Spleen (tissue), 11 donors: ENCODE measurements at regions not wholly inside any gene's neighbourhood (a gene's known extent, or its start where the extent isn't known, plus 50 kb on each side); places are given as distances from the start of the nearest gene placed in this dataset.
A peak's percentile ranks its signal among the peaks of the same experiment; 100 is the strongest.

Source experiments
- DNase-seq: peaks from one replicate; pipeline ENCODE4 v3.0.0-alpha.2; 2020
- H3K27ac ChIP-seq, 8 donors: fragments of 200-600 bp; sonication (generic) in 7 of 8; 1 replicate in 4 of 8; 2 replicates in 4 of 8; pipeline versions ENCODE4 v1.5.0 to v1.8.0; 2016 to 2021; ENCODE audit warnings: inconsistent platforms in 4 of 8, mild to moderate bottlenecking in 4 of 8, moderate library complexity in 1 of 8
- H3K27me3 ChIP-seq, 7 donors: fragments of 200-600 bp; sonication (generic) in 6 of 7; replicated peaks in 1 of 7; 1 replicate in 4 of 7; 2 replicates in 3 of 7; pipeline versions ENCODE4 v1.5.0 to v1.8.0; 2016 to 2021; ENCODE audit warnings: inconsistent platforms in 3 of 7, mild to moderate bottlenecking in 1 of 7
- H3K36me3 ChIP-seq, 6 donors: fragments of 200-600 bp; sonication (generic) in 5 of 6; 1 replicate in 4 of 6; 2 replicates in 2 of 6; pipeline versions ENCODE4 v1.5.0 to v1.8.0; 2016 to 2021; ENCODE audit warnings: inconsistent platforms in 2 of 6
- H3K4me1 ChIP-seq, 6 donors: fragments of 200-600 bp; sonication (generic) in 5 of 6; 1 replicate in 3 of 6; 2 replicates in 3 of 6; pipeline versions ENCODE4 v1.5.0 to v1.8.0; 2016 to 2021; ENCODE audit warnings: inconsistent platforms in 3 of 6
- H3K4me3 ChIP-seq, 8 donors: fragments of 200-600 bp; sonication (generic) in 7 of 8; 1 replicate in 4 of 8; 2 replicates in 4 of 8; pipeline versions ENCODE4 v1.5.0 to v1.8.0; 2016 to 2021; ENCODE audit warnings: inconsistent platforms in 4 of 8, mild to moderate bottlenecking in 4 of 8, moderate library complexity in 2 of 8
- H3K9me3 ChIP-seq, 8 donors: fragments of 200-600 bp; sonication (generic) in 7 of 8; 1 replicate in 4 of 8; 2 replicates in 4 of 8; pipeline versions ENCODE4 v1.5.0 to v1.8.0; 2016 to 2021; ENCODE audit warnings: inconsistent platforms in 4 of 8
- CTCF ChIP-seq, 11 experiments: fragments of 200-600 bp in 7 of 11; fragments of 450-650 bp in 4 of 11; sonication (generic) in 4 of 11; IDR thresholded peaks in 8 of 11; conservative IDR thresholded peaks in 3 of 11; 1 replicate in 7 of 11; 2 replicates in 4 of 11; pipeline versions ENCODE4 v1.4.0 to v1.8.0; 2016 to 2021; ENCODE audit warnings: antibody characterized with exemption in 11 of 11, inconsistent platforms in 4 of 11, mild to moderate bottlenecking in 1 of 11
- POLR2A ChIP-seq, 3 donors: fragments of 450-650 bp; IDR thresholded peaks; one replicate each; pipeline ENCODE4 v1.5.1; 2017; ENCODE audit warnings: antibody characterized with exemption in 3 of 3, mild to moderate bottlenecking in 1 of 3
- POLR2AphosphoS5 ChIP-seq, 3 donors: sonication (generic); formaldehyde crosslinking; IDR thresholded peaks; one replicate each; pipeline ENCODE4 v1.5.1; 2017; ENCODE audit warnings: antibody characterized with exemption in 3 of 3
- WGBS, 5 donors: extraction: QIAGEN DNeasy Blood & Tissue Kit in 3 of 5; methylation state at CpG; one replicate each; pipeline versions ENCODE4 v1.1.5 to v1.1.7; 2013 to 2018; 5-methylcytosine and 5-hydroxymethylcytosine counted together
- intact Hi-C: fragments of 100-400 bp; cut with DNase I; formaldehyde crosslinking; loops from one replicate; pipeline ENCODE4 v1.15.0; 2023; ENCODE audit warnings: low total_unique reads
- donor health status: healthy with polysubstance abuse.
- donor health status: DM: no; HTN: no; CAD: no; lungs with moderate emphysema.
- donor health status: DM: no; HTN: no; CAD: no.
- donor health status: Bipolar disorder and iron deficiency.
- donor health status: healthy.
- donor health status: DM: no; HTN: no; CAD: no.
- donor health status: DM: yes; HTN: yes; CAD: no.

- WGBS, 5 donors, result 65 to 84% (median 70%) methylated on average over 6 of the region's 6 CpGs
- TF ChIP-seq POLR2AphosphoS5 (IDR thresholded peaks at IDR 0.05) (no peak), POLR2A (IDR thresholded peaks at IDR 0.05) (no peak)
Observed at GRCh38 chr12:42819846-42820245, 230.3 kb upstream of the PRICKLE1 start.

GRCh38 chr12:42815068-42815467, 225.5 kb upstream of the PRICKLE1 start:
- no peak for DNase-seq
- WGBS, 5 donors, result 69 to 78% (median 74%) methylated on average over 2 of the region's 2 CpGs
- no peak overlapping the region for H3K27ac ChIP-seq
- no peaks in the 10 kb centered on the region for H3K36me3 ChIP-seq
- no peaks in the 10 kb centered on the region for H3K27me3 ChIP-seq
- no peaks in the 10 kb centered on the region for H3K4me1 ChIP-seq
- intact Hi-C loops, result no loop called here
- no peak for TF ChIP-seq POLR2A (IDR thresholded peaks at IDR 0.05)
- H3K4me3 ChIP-seq, result no peak overlapping the region
- H3K9me3 ChIP-seq, result no peaks in the 10 kb centered on the region

More at GRCh38 chr12:42819846-42820245, 230.3 kb upstream of the PRICKLE1 start:
- H3K27me3 ChIP-seq, result no peaks in the 10 kb centered on the region
- intact Hi-C loops, result no loop called here
- H3K36me3 ChIP-seq, result no peaks in the 10 kb centered on the region
- DNase-seq, result no peak
- peaks cover 0 to 10% (median 4%) of the 10 kb centered on the region in 8 donors for H3K9me3 ChIP-seq
- no peak overlapping the region for H3K4me3 ChIP-seq
- no peaks in the 10 kb centered on the region for H3K4me1 ChIP-seq
- no peak overlapping the region for H3K27ac ChIP-seq

GRCh38 chr12:42812871-42813270, 223.3 kb upstream of the PRICKLE1 start:
- Histone ChIP-seq H3K36me3 (no peaks in the 10 kb centered on the region), H3K9me3 (no peaks in the 10 kb centered on the region), H3K27me3 (no peaks in the 10 kb centered on the region), H3K27ac (no peak overlapping the region), H3K4me3 (no peak overlapping the region), H3K4me1 (no peaks in the 10 kb centered on the region)
- intact Hi-C loops, result no loop called here
- WGBS, 5 donors, result 55 to 74% (median 68%) methylated on average over 3 of the region's 3 CpGs
- TF ChIP-seq POLR2AphosphoS5 (IDR thresholded peaks at IDR 0.05) (no peak), CTCF (IDR thresholded peaks at IDR 0.05 in 8 of 11, conservative IDR thresholded peaks at IDR 0.05 in 3 of 11) (no peak), POLR2A (IDR thresholded peaks at IDR 0.05) (no peak)
- DNase-seq, result no peak

GRCh38 chr12:42812086-42812485, 222.5 kb upstream of the PRICKLE1 start:
- TF ChIP-seq POLR2AphosphoS5 (IDR thresholded peaks at IDR 0.05), result no peak
- no peak for TF ChIP-seq POLR2A (IDR thresholded peaks at IDR 0.05)
- TF ChIP-seq CTCF (IDR thresholded peaks at IDR 0.05 in 8 of 11, conservative IDR thresholded peaks at IDR 0.05 in 3 of 11), result no peak
- Histone ChIP-seq H3K4me3 (no peak overlapping the region), H3K4me1 (no peaks in the 10 kb centered on the region), H3K9me3 (no peaks in the 10 kb centered on the region), H3K36me3 (no peaks in the 10 kb centered on the region), H3K27me3 (no peaks in the 10 kb centered on the region), H3K27ac (peak overlapping the region in 1 of 8 donors; percentile 10)
- intact Hi-C loops, result no loop called here
- no peak for DNase-seq

GRCh38 chr12:42810006-42810405, 220.5 kb upstream of the PRICKLE1 start:
- WGBS, 5 donors, result 63 to 70% (median 68%) methylated on average over 3 of the region's 3 CpGs

More at GRCh38 chr12:42810006-42810405, 220.5 kb upstream of the PRICKLE1 start:
- no peak overlapping the region for H3K4me3 ChIP-seq
- no peaks in the 10 kb centered on the region for H3K4me1 ChIP-seq
- DNase-seq, result no peak
- TF ChIP-seq POLR2AphosphoS5 (IDR thresholded peaks at IDR 0.05) (no peak), POLR2A (IDR thresholded peaks at IDR 0.05) (no peak), CTCF (IDR thresholded peaks at IDR 0.05 in 8 of 11, conservative IDR thresholded peaks at IDR 0.05 in 3 of 11) (no peak)
- no peaks in the 10 kb centered on the region for H3K9me3 ChIP-seq
- H3K36me3 ChIP-seq, result no peaks in the 10 kb centered on the region
- H3K27me3 ChIP-seq, result no peaks in the 10 kb centered on the region
- H3K27ac ChIP-seq, result no peak overlapping the region
- intact Hi-C loops, result no loop called here
